ENCODE measurements at regions not wholly inside any gene's neighbourhood (a gene's known extent, or its start where the extent isn't known, plus 50 kb on each side); places are given as distances from the start of the nearest gene placed in this dataset.
A peak's percentile ranks its signal among the peaks of the same experiment; 100 is the strongest.

- Histone ChIP-seq H3K9me3 (no peaks in the 10 kb centered on the region), H3K4me1 (peaks cover 0 to 14% (median 0%) of the 10 kb centered on the region in 4 donors), H3K27me3 (no peaks in the 10 kb centered on the region), H3K36me3 (no peaks in the 10 kb centered on the region), H3K4me3 (no peak overlapping the region), H3K27ac (no peak overlapping the region)
- DNase-seq (ENCODE audit: low spot score in 2 of 2) = no peak
- TF ChIP-seq, protein P1, sequence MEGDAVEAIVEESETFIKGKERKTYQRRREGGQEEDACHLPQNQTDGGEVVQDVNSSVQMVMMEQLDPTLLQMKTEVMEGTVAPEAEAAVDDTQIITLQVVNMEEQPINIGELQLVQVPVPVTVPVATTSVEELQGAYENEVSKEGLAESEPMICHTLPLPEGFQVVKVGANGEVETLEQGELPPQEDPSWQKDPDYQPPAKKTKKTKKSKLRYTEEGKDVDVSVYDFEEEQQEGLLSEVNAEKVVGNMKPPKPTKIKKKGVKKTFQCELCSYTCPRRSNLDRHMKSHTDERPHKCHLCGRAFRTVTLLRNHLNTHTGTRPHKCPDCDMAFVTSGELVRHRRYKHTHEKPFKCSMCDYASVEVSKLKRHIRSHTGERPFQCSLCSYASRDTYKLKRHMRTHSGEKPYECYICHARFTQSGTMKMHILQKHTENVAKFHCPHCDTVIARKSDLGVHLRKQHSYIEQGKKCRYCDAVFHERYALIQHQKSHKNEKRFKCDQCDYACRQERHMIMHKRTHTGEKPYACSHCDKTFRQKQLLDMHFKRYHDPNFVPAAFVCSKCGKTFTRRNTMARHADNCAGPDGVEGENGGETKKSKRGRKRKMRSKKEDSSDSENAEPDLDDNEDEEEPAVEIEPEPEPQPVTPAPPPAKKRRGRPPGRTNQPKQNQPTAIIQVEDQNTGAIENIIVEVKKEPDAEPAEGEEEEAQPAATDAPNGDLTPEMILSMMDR (IDR thresholded peaks at IDR 0.05) = no peak
- TF ChIP-seq POLR2A (IDR thresholded peaks at IDR 0.05) (no peak), EP300 (IDR thresholded peaks at IDR 0.05) (peak in 1 of 2 donors; percentile 52)
- WGBS, 2 donors = 50 to 51% methylated on average over 3 of the region's 3 CpGs
Observed at GRCh38 chr4:11487868-11488544, 59.3 kb upstream of the HS3ST1 start.

GRCh38 chr4:11487139-11487538 lies 58.4 kb upstream of the HS3ST1 start:
- no peaks in the 10 kb centered on the region for H3K36me3 ChIP-seq
- TF ChIP-seq POLR2A (IDR thresholded peaks at IDR 0.05) (no peak), EP300 (IDR thresholded peaks at IDR 0.05) (no peak)
- TF ChIP-seq, protein P1 (IDR thresholded peaks at IDR 0.05) = no peak
- peaks cover 0 to 14% (median 0%) of the 10 kb centered on the region in 4 donors for H3K4me1 ChIP-seq
- H3K27me3 ChIP-seq = no peaks in the 10 kb centered on the region
- no peaks in the 10 kb centered on the region for H3K9me3 ChIP-seq
- H3K4me3 ChIP-seq = no peak overlapping the region
- no peak for DNase-seq (ENCODE audit: low spot score in 2 of 2)
- H3K27ac ChIP-seq = no peak overlapping the region

GRCh38 chr4:11485926-11486325 lies 57.2 kb upstream of the HS3ST1 start:
- Histone ChIP-seq H3K4me3 (no peak overlapping the region), H3K9me3 (no peaks in the 10 kb centered on the region), H3K27ac (no peak overlapping the region), H3K4me1 (peaks cover 0 to 14% (median 0%) of the 10 kb centered on the region in 4 donors), H3K27me3 (no peaks in the 10 kb centered on the region), H3K36me3 (no peaks in the 10 kb centered on the region)
- DNase-seq (ENCODE audit: low spot score in 2 of 2) = no peak
- TF ChIP-seq EP300 (IDR thresholded peaks at IDR 0.05) = no peak
- no peak for TF ChIP-seq POLR2A (IDR thresholded peaks at IDR 0.05)
- TF ChIP-seq, protein P1 (IDR thresholded peaks at IDR 0.05) = no peak
- 83 to 89% methylated on average over 2 of the region's 2 CpGs for WGBS, 2 donors

- Histone ChIP-seq H3K4me3 (no peak overlapping the region), H3K36me3 (no peaks in the 10 kb centered on the region), H3K27ac (no peak overlapping the region), H3K4me1 (peaks cover 0 to 14% (median 0%) of the 10 kb centered on the region in 4 donors), H3K27me3 (no peaks in the 10 kb centered on the region), H3K9me3 (peaks cover 0 to 7% (median 0%) of the 10 kb centered on the region in 4 donors)
- DNase-seq (ENCODE audit: low spot score in 2 of 2) = no peak
- TF ChIP-seq EP300 (IDR thresholded peaks at IDR 0.05) (no peak), POLR2A (IDR thresholded peaks at IDR 0.05) (no peak)
- TF ChIP-seq, protein P1 (IDR thresholded peaks at IDR 0.05) = no peak
- WGBS, 2 donors = 86 to 96% methylated on average over 1 of the region's 1 CpG
Observed at GRCh38 chr4:11484531-11484930, 55.8 kb upstream of the HS3ST1 start.

DNA sequence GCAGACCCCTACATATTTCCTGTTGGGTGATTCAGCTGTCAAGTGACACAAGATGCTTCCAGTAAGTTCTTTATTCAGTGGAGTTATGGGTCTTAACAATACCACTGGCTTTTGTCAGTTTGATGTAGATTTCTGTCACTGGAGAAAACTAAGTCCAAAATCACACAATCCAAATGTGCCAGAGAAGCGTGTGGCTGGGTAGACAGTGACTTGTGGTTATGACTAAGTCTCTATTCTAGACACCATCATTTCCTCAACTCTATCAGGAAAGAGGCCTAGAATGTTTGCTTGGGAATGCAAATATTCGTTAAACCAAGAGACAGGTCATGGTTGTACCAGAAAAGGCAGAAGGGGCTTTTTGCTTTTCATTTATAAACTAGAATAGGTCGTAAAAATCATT lies 54.4 kb upstream of the HS3ST1 start:
- DNase-seq (ENCODE audit: low spot score in 2 of 2) = no peak
- no peak for TF ChIP-seq EP300 (IDR thresholded peaks at IDR 0.05)
- TF ChIP-seq, protein P1 (IDR thresholded peaks at IDR 0.05) = no peak
- no peaks in the 10 kb centered on the region for H3K36me3 ChIP-seq
- H3K4me3 ChIP-seq = no peak overlapping the region
- H3K4me1 ChIP-seq = peaks cover 0 to 6% (median 0%) of the 10 kb centered on the region in 4 donors
- H3K9me3 ChIP-seq = peaks cover 0 to 8% (median 0%) of the 10 kb centered on the region in 4 donors
- peak overlapping the region in 1 of 4 donors; percentile 16 for H3K27ac ChIP-seq
- no peaks in the 10 kb centered on the region for H3K27me3 ChIP-seq
- 49 to 56% methylated on average over 3 of the region's 3 CpGs for WGBS, 2 donors

Measured in tibial nerve (tissue), 4 donors.